Caki2 (cell line): ENCODE measurements at regions not wholly inside any gene's neighbourhood (a gene's known extent, or its start where the extent isn't known, plus 50 kb on each side); places are given as distances from the start of the nearest gene placed in this dataset.
A peak's percentile ranks its signal among the peaks of the same experiment; 100 is the strongest.

Experiments
- DNase-seq: peaks from one replicate; pipeline ENCODE4 v3.0.0-alpha.2; 2015; ENCODE audit warnings: low read depth
- in situ Hi-C: cut with HindIII; loops from 2 replicates; pipeline ENCODE4 v1.10.0; 2016; ENCODE audit warnings: low sequenced_read_pairs, low pct_unique_long_range_greater_than_20kb, mixed read lengths

GRCh38 chr15:77557564-77557963 lies 75.1 kb downstream of the LINGO1 start:
- in situ Hi-C loops, result no loop called here
- no peak for DNase-seq

GRCh38 chr15:77557144-77557543 lies 75.6 kb downstream of the LINGO1 start:
- DNase-seq, result no peak
- in situ Hi-C loops, result no loop called here

- in situ Hi-C loops, result no loop called here
- no peak for DNase-seq
Observed at GRCh38 chr15:77556622-77557021, 76.1 kb downstream of the LINGO1 start.

- in situ Hi-C loops, result no loop called here
- DNase-seq, result no peak
Observed at GRCh38 chr15:77555232-77555631, 77.5 kb downstream of the LINGO1 start.

- no peak for DNase-seq
- in situ Hi-C loops, result no loop called here
Observed at GRCh38 chr15:77554306-77555080, 78.2 kb downstream of the LINGO1 start.

- no peak for DNase-seq
- in situ Hi-C loops, result no loop called here
Observed at GRCh38 chr15:77553695-77554094, 79.0 kb downstream of the LINGO1 start.

GRCh38 chr15:77553257-77553656 lies 79.5 kb downstream of the LINGO1 start:
- in situ Hi-C loops, result no loop called here
- no peak for DNase-seq

- in situ Hi-C loops, result no loop called here
- no peak for DNase-seq
Observed at GRCh38 chr15:77552066-77552465, 80.6 kb downstream of the LINGO1 start.

- in situ Hi-C loops, result no loop called here
- DNase-seq, result no peak
Observed at GRCh38 chr15:77550301-77551251, 82.1 kb downstream of the LINGO1 start.

GRCh38 chr15:77549576-77550288 lies 83.0 kb downstream of the LINGO1 start:
- in situ Hi-C loops, result loop anchor here (25.0 kb wide), 1 partner anchor 487 kb away; the partner anchor contains the start of gene TSPAN3
- DNase-seq, result no peak

GRCh38 chr15:77548589-77549557 lies 83.8 kb downstream of the LINGO1 start:
- in situ Hi-C loops, result loop anchor here (25.0 kb wide), 1 partner anchor 487 kb away; the partner anchor contains the start of gene TSPAN3
- DNase-seq, result no peak

GRCh38 chr15:77547801-77548588 lies 84.7 kb downstream of the LINGO1 start:
- in situ Hi-C loops, result loop anchor here (25.0 kb wide), 1 partner anchor 486 kb away; the partner anchor contains the start of gene TSPAN3
- no peak for DNase-seq

GRCh38 chr15:77546870-77547269 lies 85.8 kb downstream of the LINGO1 start:
- in situ Hi-C loops, result loop anchor here (25.0 kb wide), 1 partner anchor 485 kb away; the partner anchor contains the start of gene TSPAN3
- no peak for DNase-seq

- DNase-seq, result peak; percentile 55
- in situ Hi-C loops, result loop anchor here (25.0 kb wide), 1 partner anchor 484 kb away; the partner anchor contains the start of gene TSPAN3
Observed at GRCh38 chr15:77546050-77546501, 86.6 kb downstream of the LINGO1 start.

GRCh38 chr15:77545058-77545457 lies 87.7 kb downstream of the LINGO1 start:
- in situ Hi-C loops, result loop anchor here (25.0 kb wide), 1 partner anchor 483 kb away; the partner anchor contains the start of gene TSPAN3

GRCh38 chr15:77544162-77544561 lies 88.5 kb downstream of the LINGO1 start:
- in situ Hi-C loops, result loop anchor here (25.0 kb wide), 1 partner anchor 482 kb away; the partner anchor contains the start of gene TSPAN3
- no peak for DNase-seq

More at GRCh38 chr15:77545058-77545457, 87.7 kb downstream of the LINGO1 start:
- no peak for DNase-seq
